ENCODE measurements at regions not wholly inside any gene's neighbourhood (a gene's known extent, or its start where the extent isn't known, plus 50 kb on each side); places are given as distances from the start of the nearest gene placed in this dataset.

GRCh38 chr3:25044762-25045710 is 383.0 kb upstream of the RARB start (continued):
- TF ChIP-seq CHD7 (IDR thresholded peaks at IDR 0.05; ENCODE audit: insufficient replicate concordance, low read length) (no peak), TAF1 (IDR thresholded peaks at IDR 0.05; ENCODE audit: low read depth, low read length) (no peak), CBX5 (IDR thresholded peaks at IDR 0.05; ENCODE audit: low read depth, low read length) (no peak), SRF (IDR thresholded peaks at IDR 0.05; ENCODE audit: low read depth, low read length) (no peak), KDM4A (IDR thresholded peaks at IDR 0.05; ENCODE audit: low read depth, low read length, severe bottlenecking) (no peak), POLR2A (IDR thresholded peaks at IDR 0.05; ENCODE audit: control extremely low read depth in 1 of 2, low read depth in 2 of 2, low read length in 2 of 2) (no peak), TAF7 (optimal IDR thresholded peaks at IDR 0.05; ENCODE audit: borderline replicate concordance, low read depth, low read length) (no peak), FOSL1 (IDR thresholded peaks at IDR 0.05; ENCODE audit: insufficient read depth, low read depth, low read length) (no peak), ZNF274 (IDR thresholded peaks at IDR 0.05; ENCODE audit: borderline replicate concordance, extremely low read depth, low read length) (no peak), NANOG (IDR thresholded peaks at IDR 0.05; ENCODE audit: insufficient read depth, low read depth, low read length, poor library complexity, severe bottlenecking) (no peak)

Measured in H1 (cell line).